Keratinocyte (primary cell): ENCODE measurements at regions not wholly inside any gene's neighbourhood (a gene's known extent, or its start where the extent isn't known, plus 50 kb on each side); places are given as distances from the start of the nearest gene placed in this dataset.

Experiments
- CTCF ChIP-seq, 3 experiments: IDR thresholded peaks in 1 of 3; conservative IDR thresholded peaks in 1 of 3; optimal IDR thresholded peaks in 1 of 3; 2 replicates in 2 of 3; 3 replicates in 1 of 3; pipeline versions ENCODE3 to v1.5.1; 2011; ENCODE audit warnings: low read length in 3 of 3, mild to moderate bottlenecking in 3 of 3, moderate library complexity in 2 of 3, control low read depth in 1 of 3, inconsistent platforms in 1 of 3; ENCODE audit not compliant: insufficient read depth in 2 of 3; ENCODE audit errors: extremely low read depth in 1 of 3
- EZH2 ChIP-seq: IDR thresholded peaks from one replicate; pipeline ENCODE4 v1.6.1; 2012; ENCODE audit warnings: inconsistent platforms, mild to moderate bottlenecking, low read length, moderate library complexity

DNA sequence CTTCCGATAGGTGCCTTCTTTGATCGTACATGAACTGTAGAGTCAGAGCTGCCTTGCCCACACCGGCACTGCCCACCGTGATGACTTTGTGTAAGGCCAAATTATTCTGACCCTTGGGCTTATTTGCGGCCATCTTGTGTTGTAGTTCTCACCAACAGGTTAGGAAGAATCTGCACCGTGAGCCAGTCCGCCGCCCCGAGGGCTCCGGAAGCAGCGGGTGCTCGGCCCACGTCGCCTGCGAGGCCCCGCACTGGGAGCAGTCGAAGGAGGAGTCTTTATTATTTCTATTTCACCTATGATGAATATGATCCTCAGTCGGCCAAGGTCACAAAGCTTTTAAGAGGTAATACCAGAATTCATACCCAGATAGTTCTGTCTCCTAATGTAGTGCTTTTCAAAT lies 70.6 kb upstream of the SYT1 start:
- no peak for TF ChIP-seq EZH2
- TF ChIP-seq CTCF (optimal IDR thresholded peaks at IDR 0.05 in 1 of 3, IDR thresholded peaks at IDR 0.05 in 1 of 3, conservative IDR thresholded peaks at IDR 0.05 in 1 of 3; ENCODE audit: extremely low read depth in 1 of 3, insufficient read depth in 2 of 3, low read length in 3 of 3) = no peak
